Lung (tissue), 11 donors: ENCODE measurements at regions not wholly inside any gene's neighbourhood (a gene's known extent, or its start where the extent isn't known, plus 50 kb on each side); places are given as distances from the start of the nearest gene placed in this dataset.

Source experiments
- ATAC-seq: fragments of 200-7000 bp; cut with Tn5 transposase; one replicate; pipeline ENCODE4 v1.9.1; 2020; ENCODE audit warnings: moderate number of reproducible peaks; ENCODE audit not compliant: insufficient read depth, low FRiP score
- DNase-seq, 3 donors: peaks; one replicate each; pipeline ENCODE4 v3.0.0-alpha.2; 2013 to 2017
- H3K27ac ChIP-seq, 2 donors: one replicate each; pipeline ENCODE4 v1.5.1; 2013; ENCODE audit warnings: mild to moderate bottlenecking in 2 of 2, moderate library complexity in 2 of 2, control low read depth in 1 of 2, inconsistent platforms in 1 of 2, low read depth in 1 of 2, low read length in 1 of 2
- H3K27me3 ChIP-seq, 3 donors: one replicate each; pipeline ENCODE4 v1.5.1; 2013; ENCODE audit warnings: low read length in 2 of 3; ENCODE audit not compliant: control insufficient read depth in 3 of 3, insufficient read depth in 3 of 3
- H3K36me3 ChIP-seq, 4 donors: one replicate each; pipeline ENCODE4 v1.5.1; 2013; ENCODE audit warnings: low read length in 4 of 4, mild to moderate bottlenecking in 1 of 4, moderate library complexity in 1 of 4; ENCODE audit not compliant: control insufficient read depth in 4 of 4, insufficient read depth in 4 of 4
- H3K4me1 ChIP-seq, 5 donors: one replicate each; pipeline ENCODE4 v1.5.1; 2013; ENCODE audit warnings: low read length in 5 of 5, mild to moderate bottlenecking in 2 of 5, moderate library complexity in 1 of 5; ENCODE audit not compliant: control insufficient read depth in 5 of 5, insufficient read depth in 5 of 5
- H3K4me3 ChIP-seq: one replicate; pipeline ENCODE4 v1.5.1; 2013; ENCODE audit warnings: mild to moderate bottlenecking, control low read depth, moderate library complexity
- H3K9ac ChIP-seq, 2 donors: one replicate each; pipeline ENCODE4 v1.5.1; 2013; ENCODE audit warnings: low read length in 2 of 2, control low read depth in 1 of 2; ENCODE audit not compliant: insufficient read depth in 1 of 2
- H3K9me3 ChIP-seq, 4 donors: one replicate each; pipeline ENCODE4 v1.5.1; 2013; ENCODE audit warnings: low read length in 3 of 4, mild to moderate bottlenecking in 1 of 4, moderate library complexity in 1 of 4; ENCODE audit not compliant: control insufficient read depth in 4 of 4, insufficient read depth in 3 of 4
- WGBS, 2 donors: extraction: QIAGEN DNeasy Blood & Tissue Kit; methylation state at CpG; one replicate each; pipeline ENCODE4 v1.1.7; 2013; 5-methylcytosine and 5-hydroxymethylcytosine counted together
- TF ChIP-seq, protein P1 (sequence below): IDR thresholded peaks from 2 replicates; pipeline ENCODE4 v1.5.1; 2012; ENCODE audit warnings: mild to moderate bottlenecking; ENCODE audit errors: control extremely low read depth, extremely low read depth
- donor health status: control.
- donor health status: control.
- donor health status: Bipolar disorder and iron deficiency.
- donor health status: healthy.
- donor health status: DM: yes; HTN: yes; CAD: no.

GRCh38 chr6:1024587-1024986 is 287.3 kb upstream of the FOXQ1 start:
- no peak overlapping the region for H3K27ac ChIP-seq
- WGBS, 2 donors = 59 to 62% methylated on average over 9 of the region's 9 CpGs
- no peak overlapping the region for H3K9ac ChIP-seq
- peaks cover 0 to 6% (median 0%) of the 10 kb centered on the region in 4 donors for H3K9me3 ChIP-seq
- ATAC-seq (no peak), DNase-seq (peak; percentile 71 to 78 (median 78))
- peaks cover 0 to 10% (median 0%) of the 10 kb centered on the region in 5 donors for H3K4me1 ChIP-seq
- H3K27me3 ChIP-seq = no peaks in the 10 kb centered on the region
- no peaks in the 10 kb centered on the region for H3K36me3 ChIP-seq
- H3K4me3 ChIP-seq = no peak overlapping the region
- TF ChIP-seq, protein P1, sequence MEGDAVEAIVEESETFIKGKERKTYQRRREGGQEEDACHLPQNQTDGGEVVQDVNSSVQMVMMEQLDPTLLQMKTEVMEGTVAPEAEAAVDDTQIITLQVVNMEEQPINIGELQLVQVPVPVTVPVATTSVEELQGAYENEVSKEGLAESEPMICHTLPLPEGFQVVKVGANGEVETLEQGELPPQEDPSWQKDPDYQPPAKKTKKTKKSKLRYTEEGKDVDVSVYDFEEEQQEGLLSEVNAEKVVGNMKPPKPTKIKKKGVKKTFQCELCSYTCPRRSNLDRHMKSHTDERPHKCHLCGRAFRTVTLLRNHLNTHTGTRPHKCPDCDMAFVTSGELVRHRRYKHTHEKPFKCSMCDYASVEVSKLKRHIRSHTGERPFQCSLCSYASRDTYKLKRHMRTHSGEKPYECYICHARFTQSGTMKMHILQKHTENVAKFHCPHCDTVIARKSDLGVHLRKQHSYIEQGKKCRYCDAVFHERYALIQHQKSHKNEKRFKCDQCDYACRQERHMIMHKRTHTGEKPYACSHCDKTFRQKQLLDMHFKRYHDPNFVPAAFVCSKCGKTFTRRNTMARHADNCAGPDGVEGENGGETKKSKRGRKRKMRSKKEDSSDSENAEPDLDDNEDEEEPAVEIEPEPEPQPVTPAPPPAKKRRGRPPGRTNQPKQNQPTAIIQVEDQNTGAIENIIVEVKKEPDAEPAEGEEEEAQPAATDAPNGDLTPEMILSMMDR = no peak

DNA sequence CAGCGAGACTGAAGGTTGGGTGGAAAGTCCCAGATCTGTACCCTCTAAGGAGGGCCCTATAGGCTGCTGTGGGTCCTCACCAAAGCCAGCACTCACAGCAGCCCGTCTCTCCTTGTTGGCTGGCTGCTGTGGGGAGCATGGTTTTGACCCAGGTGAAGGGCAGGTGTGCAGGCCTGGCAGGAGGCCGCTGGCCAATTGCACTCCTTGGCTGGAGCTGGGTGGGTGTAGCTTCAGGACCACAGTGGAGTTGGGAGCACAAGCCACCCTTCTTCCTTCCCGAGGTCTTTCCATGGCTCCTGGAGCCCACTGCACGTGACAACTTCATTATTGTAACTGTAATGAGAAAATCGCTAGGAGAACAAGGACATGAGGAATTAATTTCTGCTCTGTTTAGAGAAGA is 287.7 kb upstream of the FOXQ1 start:
- DNase-seq = no peak
- Histone ChIP-seq H3K9ac (no peak overlapping the region), H3K27ac (no peak overlapping the region), H3K4me1 (peaks cover 0 to 10% (median 0%) of the 10 kb centered on the region in 5 donors), H3K27me3 (no peaks in the 10 kb centered on the region), H3K4me3 (no peak overlapping the region), H3K9me3 (peaks cover 0 to 6% (median 0%) of the 10 kb centered on the region in 4 donors), H3K36me3 (no peaks in the 10 kb centered on the region)
- TF ChIP-seq, protein P1 = no peak
- WGBS, 2 donors = 88 to 92% methylated on average over 6 of the region's 6 CpGs
- no peak for ATAC-seq

DNA sequence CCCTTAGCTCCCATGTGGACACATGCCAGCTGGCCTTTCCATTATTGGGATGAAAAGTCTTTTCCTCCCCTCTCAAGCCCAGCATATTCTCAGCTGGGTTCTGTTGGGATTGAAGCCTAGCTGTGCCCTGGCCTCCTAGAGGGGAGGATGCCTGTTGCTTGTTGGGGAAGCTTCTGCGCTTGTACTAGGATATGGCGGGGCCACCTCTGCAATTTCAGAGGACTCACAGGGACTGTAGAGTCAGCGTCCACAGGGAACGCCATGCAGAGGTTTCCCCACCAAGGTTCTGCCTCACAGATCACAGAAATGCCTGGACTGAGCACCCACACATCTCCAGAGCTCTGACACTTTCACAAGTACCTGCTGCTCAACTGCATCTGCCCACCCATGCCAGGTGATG is 288.7 kb upstream of the FOXQ1 start:
- Histone ChIP-seq H3K27me3 (no peaks in the 10 kb centered on the region), H3K9me3 (peaks cover 0 to 6% (median 0%) of the 10 kb centered on the region in 4 donors), H3K4me1 (peaks cover 0 to 10% (median 0%) of the 10 kb centered on the region in 5 donors), H3K36me3 (no peaks in the 10 kb centered on the region), H3K4me3 (no peak overlapping the region), H3K27ac (no peak overlapping the region), H3K9ac (no peak overlapping the region)
- DNase-seq (no peak), ATAC-seq (no peak)
- TF ChIP-seq, protein P1 = no peak
- 95 to 97% methylated on average over 4 of the region's 4 CpGs for WGBS, 2 donors

- 99 to 100% methylated on average over 2 of the region's 2 CpGs for WGBS, 2 donors
- H3K9me3 ChIP-seq = peaks cover 0 to 6% (median 0%) of the 10 kb centered on the region in 4 donors
- TF ChIP-seq, protein P1 = no peak
- no peak overlapping the region for H3K27ac ChIP-seq
- peaks cover 0 to 10% (median 0%) of the 10 kb centered on the region in 5 donors for H3K4me1 ChIP-seq
- DNase-seq = no peak
- H3K36me3 ChIP-seq = no peaks in the 10 kb centered on the region
- no peak overlapping the region for H3K9ac ChIP-seq
- ATAC-seq = no peak
- no peaks in the 10 kb centered on the region for H3K27me3 ChIP-seq
- H3K4me3 ChIP-seq = no peak overlapping the region
Observed at GRCh38 chr6:1022719-1023118, 289.2 kb upstream of the FOXQ1 start.
